Spleen (tissue), 11 donors: ENCODE measurements at regions not wholly inside any gene's neighbourhood (a gene's known extent, or its start where the extent isn't known, plus 50 kb on each side); places are given as distances from the start of the nearest gene placed in this dataset.

Experiments
- DNase-seq: peaks from one replicate; pipeline ENCODE4 v3.0.0-alpha.2; 2020
- H3K27ac ChIP-seq, 8 donors: fragments of 200-600 bp; sonication (generic) in 7 of 8; 1 replicate in 4 of 8; 2 replicates in 4 of 8; pipeline versions ENCODE4 v1.5.0 to v1.8.0; 2016 to 2021; ENCODE audit warnings: inconsistent platforms in 4 of 8, mild to moderate bottlenecking in 4 of 8, moderate library complexity in 1 of 8
- H3K27me3 ChIP-seq, 7 donors: fragments of 200-600 bp; sonication (generic) in 6 of 7; replicated peaks in 1 of 7; 1 replicate in 4 of 7; 2 replicates in 3 of 7; pipeline versions ENCODE4 v1.5.0 to v1.8.0; 2016 to 2021; ENCODE audit warnings: inconsistent platforms in 3 of 7, mild to moderate bottlenecking in 1 of 7
- H3K36me3 ChIP-seq, 6 donors: fragments of 200-600 bp; sonication (generic) in 5 of 6; 1 replicate in 4 of 6; 2 replicates in 2 of 6; pipeline versions ENCODE4 v1.5.0 to v1.8.0; 2016 to 2021; ENCODE audit warnings: inconsistent platforms in 2 of 6
- H3K4me1 ChIP-seq, 6 donors: fragments of 200-600 bp; sonication (generic) in 5 of 6; 1 replicate in 3 of 6; 2 replicates in 3 of 6; pipeline versions ENCODE4 v1.5.0 to v1.8.0; 2016 to 2021; ENCODE audit warnings: inconsistent platforms in 3 of 6
- H3K4me3 ChIP-seq, 8 donors: fragments of 200-600 bp; sonication (generic) in 7 of 8; 1 replicate in 4 of 8; 2 replicates in 4 of 8; pipeline versions ENCODE4 v1.5.0 to v1.8.0; 2016 to 2021; ENCODE audit warnings: inconsistent platforms in 4 of 8, mild to moderate bottlenecking in 4 of 8, moderate library complexity in 2 of 8
- H3K9me3 ChIP-seq, 8 donors: fragments of 200-600 bp; sonication (generic) in 7 of 8; 1 replicate in 4 of 8; 2 replicates in 4 of 8; pipeline versions ENCODE4 v1.5.0 to v1.8.0; 2016 to 2021; ENCODE audit warnings: inconsistent platforms in 4 of 8
- POLR2A ChIP-seq, 3 donors: fragments of 450-650 bp; IDR thresholded peaks; one replicate each; pipeline ENCODE4 v1.5.1; 2017; ENCODE audit warnings: antibody characterized with exemption in 3 of 3, mild to moderate bottlenecking in 1 of 3
- POLR2AphosphoS5 ChIP-seq, 3 donors: sonication (generic); formaldehyde crosslinking; IDR thresholded peaks; one replicate each; pipeline ENCODE4 v1.5.1; 2017; ENCODE audit warnings: antibody characterized with exemption in 3 of 3
- WGBS, 5 donors: extraction: QIAGEN DNeasy Blood & Tissue Kit in 3 of 5; methylation state at CpG; one replicate each; pipeline versions ENCODE4 v1.1.5 to v1.1.7; 2013 to 2018; 5-methylcytosine and 5-hydroxymethylcytosine counted together
- intact Hi-C: fragments of 100-400 bp; cut with DNase I; formaldehyde crosslinking; loops from one replicate; pipeline ENCODE4 v1.15.0; 2023; ENCODE audit warnings: low total_unique reads
- TF ChIP-seq, protein P1 (sequence below), 11 experiments: fragments of 200-600 bp in 7 of 11; fragments of 450-650 bp in 4 of 11; sonication (generic) in 4 of 11; IDR thresholded peaks in 8 of 11; conservative IDR thresholded peaks in 3 of 11; 1 replicate in 7 of 11; 2 replicates in 4 of 11; pipeline versions ENCODE4 v1.4.0 to v1.8.0; 2016 to 2021; ENCODE audit warnings: antibody characterized with exemption in 11 of 11, inconsistent platforms in 4 of 11, mild to moderate bottlenecking in 1 of 11
- donor health status: healthy with polysubstance abuse.
- donor health status: DM: no; HTN: no; CAD: no; lungs with moderate emphysema.
- donor health status: DM: no; HTN: no; CAD: no.
- donor health status: Bipolar disorder and iron deficiency.
- donor health status: healthy.
- donor health status: DM: no; HTN: no; CAD: no.
- donor health status: DM: yes; HTN: yes; CAD: no.

DNA sequence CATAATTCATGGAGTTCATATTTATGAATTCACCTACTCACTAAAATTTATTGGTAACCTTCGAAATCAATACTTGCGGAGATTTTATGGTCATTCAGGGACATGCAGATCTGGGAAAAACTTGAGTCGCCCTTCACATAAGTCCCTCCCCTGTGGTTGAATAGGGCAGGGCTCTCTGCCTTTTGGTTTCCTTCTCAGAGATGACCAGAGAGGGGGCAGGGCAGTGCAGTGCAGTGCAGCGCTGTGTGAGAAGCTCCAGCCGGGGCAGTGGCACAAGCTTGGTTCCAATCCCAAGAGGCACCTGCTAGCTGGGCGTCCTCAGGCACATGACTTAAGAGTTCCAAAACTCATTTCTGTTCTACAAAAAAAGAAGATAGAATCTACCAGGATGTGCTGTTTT, 274.4 kb upstream of the RAB6C start:
- Histone ChIP-seq H3K9me3 (no peaks in the 10 kb centered on the region), H3K27me3 (peaks cover 0 to 2% (median 0%) of the 10 kb centered on the region in 7 donors), H3K27ac (no peak overlapping the region), H3K4me3 (no peak overlapping the region), H3K36me3 (no peaks in the 10 kb centered on the region), H3K4me1 (peaks cover 0 to 12% (median 8%) of the 10 kb centered on the region in 6 donors)
- no peak for DNase-seq
- TF ChIP-seq POLR2A (IDR thresholded peaks at IDR 0.05) = no peak
- TF ChIP-seq, protein P1, sequence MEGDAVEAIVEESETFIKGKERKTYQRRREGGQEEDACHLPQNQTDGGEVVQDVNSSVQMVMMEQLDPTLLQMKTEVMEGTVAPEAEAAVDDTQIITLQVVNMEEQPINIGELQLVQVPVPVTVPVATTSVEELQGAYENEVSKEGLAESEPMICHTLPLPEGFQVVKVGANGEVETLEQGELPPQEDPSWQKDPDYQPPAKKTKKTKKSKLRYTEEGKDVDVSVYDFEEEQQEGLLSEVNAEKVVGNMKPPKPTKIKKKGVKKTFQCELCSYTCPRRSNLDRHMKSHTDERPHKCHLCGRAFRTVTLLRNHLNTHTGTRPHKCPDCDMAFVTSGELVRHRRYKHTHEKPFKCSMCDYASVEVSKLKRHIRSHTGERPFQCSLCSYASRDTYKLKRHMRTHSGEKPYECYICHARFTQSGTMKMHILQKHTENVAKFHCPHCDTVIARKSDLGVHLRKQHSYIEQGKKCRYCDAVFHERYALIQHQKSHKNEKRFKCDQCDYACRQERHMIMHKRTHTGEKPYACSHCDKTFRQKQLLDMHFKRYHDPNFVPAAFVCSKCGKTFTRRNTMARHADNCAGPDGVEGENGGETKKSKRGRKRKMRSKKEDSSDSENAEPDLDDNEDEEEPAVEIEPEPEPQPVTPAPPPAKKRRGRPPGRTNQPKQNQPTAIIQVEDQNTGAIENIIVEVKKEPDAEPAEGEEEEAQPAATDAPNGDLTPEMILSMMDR (IDR thresholded peaks at IDR 0.05 in 8 of 11, conservative IDR thresholded peaks at IDR 0.05 in 3 of 11) = no peak
- no peak for TF ChIP-seq POLR2AphosphoS5 (IDR thresholded peaks at IDR 0.05)
- WGBS, 5 donors = 86 to 93% (median 91%) methylated on average over 6 of the region's 6 CpGs
- intact Hi-C loops = no loop called here

DNA sequence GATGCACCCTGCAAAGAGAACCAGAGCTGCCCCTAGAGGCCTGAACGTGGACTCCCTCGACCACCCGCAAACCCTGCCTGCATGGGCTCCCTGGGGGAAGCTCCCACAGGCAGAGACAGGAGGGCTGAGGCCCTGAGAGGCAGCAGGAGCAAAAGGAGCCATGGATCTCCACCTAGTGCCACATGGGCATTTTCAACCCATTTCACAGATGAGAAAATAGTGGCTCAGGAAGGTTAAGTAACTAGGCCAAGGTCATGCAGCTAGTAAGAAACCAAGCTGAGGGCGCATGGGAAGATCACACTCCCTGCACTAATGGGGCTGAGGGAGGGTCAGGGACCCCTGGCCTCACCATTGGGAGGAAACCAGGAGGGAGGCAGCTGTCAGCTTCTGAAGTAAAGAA, 271.7 kb upstream of the RAB6C start:
- Histone ChIP-seq H3K4me3 (no peak overlapping the region), H3K27ac (no peak overlapping the region), H3K27me3 (peaks cover 0 to 2% (median 0%) of the 10 kb centered on the region in 7 donors), H3K36me3 (no peaks in the 10 kb centered on the region), H3K4me1 (peaks cover 0 to 12% (median 8%) of the 10 kb centered on the region in 6 donors), H3K9me3 (no peaks in the 10 kb centered on the region)
- 70 to 97% (median 89%) methylated on average over 3 to 4 of the region's 4 CpGs for WGBS, 5 donors
- DNase-seq = no peak
- TF ChIP-seq, protein P1 (IDR thresholded peaks at IDR 0.05 in 8 of 11, conservative IDR thresholded peaks at IDR 0.05 in 3 of 11) = no peak
- no peak for TF ChIP-seq POLR2AphosphoS5 (IDR thresholded peaks at IDR 0.05)
- TF ChIP-seq POLR2A (IDR thresholded peaks at IDR 0.05) = no peak
- intact Hi-C loops = no loop called here

DNA sequence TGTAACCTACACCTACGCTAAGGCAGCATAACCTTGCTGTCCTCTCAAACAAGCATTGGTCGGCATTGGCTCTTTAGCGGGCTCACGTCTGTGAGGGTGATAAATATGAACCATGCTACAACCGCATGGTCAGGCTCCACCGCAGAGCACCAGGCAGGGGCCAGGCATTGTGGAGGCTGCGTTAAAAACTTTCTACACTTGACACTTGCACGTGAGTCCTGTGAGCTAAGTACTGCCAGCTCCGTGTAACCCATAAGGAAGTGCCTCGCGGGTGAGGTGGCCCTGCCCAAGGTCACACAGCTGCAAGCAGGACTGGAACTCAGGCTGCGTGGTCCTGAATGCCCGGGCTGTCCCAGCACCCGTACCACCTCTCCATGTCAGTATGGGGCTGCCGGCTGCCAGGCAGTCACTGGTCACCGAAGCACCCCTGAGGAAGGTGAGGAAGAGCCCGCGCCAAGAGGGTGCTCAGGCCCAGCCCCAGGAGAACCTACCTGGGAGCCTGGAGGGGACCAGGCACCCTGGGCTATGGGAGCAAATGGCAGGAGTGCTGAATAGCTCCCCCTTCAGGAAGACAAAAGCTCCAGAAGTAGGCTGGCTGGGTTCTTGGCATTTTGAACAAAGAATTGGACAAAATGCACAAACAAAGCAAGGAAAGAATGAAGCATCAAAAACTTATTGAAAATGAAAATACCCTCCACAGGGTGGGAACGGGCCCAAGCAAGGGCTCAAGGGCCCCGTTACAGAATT, 271.1 kb upstream of the RAB6C start:
- Histone ChIP-seq H3K27me3 (peaks cover 0 to 2% (median 0%) of the 10 kb centered on the region in 7 donors), H3K36me3 (no peaks in the 10 kb centered on the region), H3K27ac (no peak overlapping the region), H3K4me3 (no peak overlapping the region), H3K4me1 (peaks cover 0 to 12% (median 8%) of the 10 kb centered on the region in 6 donors), H3K9me3 (no peaks in the 10 kb centered on the region)
- intact Hi-C loops = no loop called here
- 71 to 85% (median 83%) methylated on average over 19 to 20 of the region's 20 CpGs for WGBS, 5 donors
- TF ChIP-seq POLR2A (IDR thresholded peaks at IDR 0.05) (no peak), POLR2AphosphoS5 (IDR thresholded peaks at IDR 0.05) (no peak)
- TF ChIP-seq, protein P1 (IDR thresholded peaks at IDR 0.05 in 8 of 11, conservative IDR thresholded peaks at IDR 0.05 in 3 of 11) = no peak
- DNase-seq = no peak
